ENCODE measurements at regions not wholly inside any gene's neighbourhood (a gene's known extent, or its start where the extent isn't known, plus 50 kb on each side); places are given as distances from the start of the nearest gene placed in this dataset.
A peak's percentile ranks its signal among the peaks of the same experiment; 100 is the strongest.

GRCh38 chr12:53806721-53807120 is 54.9 kb upstream of the CISTR start:
- ChIA-PET POLR2A (interaction anchor here (0.6 kb wide), 1 partner anchor 413 kb away, joined by 3 read pairs; no protein-coding TSS in a partner anchor), CTCF (interaction anchor here (1.0 to 3.1 kb wide), 6 partner anchors 15 to 395 kb away, joined by 3 to 13 read pairs (median 4); no protein-coding TSS in a partner anchor)
- H3K4me3 ChIP-seq (ENCODE audit: low read depth, low read length) = no peak overlapping the region
- H3K27me3 ChIP-seq (ENCODE audit: control insufficient read depth, insufficient read depth, low read length) = peaks cover 9% of the 10 kb centered on the region
- DNase-seq (ENCODE audit: low read depth, low spot score) = peak; percentile 37
- H3K9me3 ChIP-seq (ENCODE audit: control insufficient read depth, insufficient read depth, low read length) = peaks cover 3% of the 10 kb centered on the region; the same call in 1 of the 2 replicates
- H3K27ac ChIP-seq (ENCODE audit: low read depth, low read length) = peak overlapping the region; percentile 31
- TF ChIP-seq, protein P1, sequence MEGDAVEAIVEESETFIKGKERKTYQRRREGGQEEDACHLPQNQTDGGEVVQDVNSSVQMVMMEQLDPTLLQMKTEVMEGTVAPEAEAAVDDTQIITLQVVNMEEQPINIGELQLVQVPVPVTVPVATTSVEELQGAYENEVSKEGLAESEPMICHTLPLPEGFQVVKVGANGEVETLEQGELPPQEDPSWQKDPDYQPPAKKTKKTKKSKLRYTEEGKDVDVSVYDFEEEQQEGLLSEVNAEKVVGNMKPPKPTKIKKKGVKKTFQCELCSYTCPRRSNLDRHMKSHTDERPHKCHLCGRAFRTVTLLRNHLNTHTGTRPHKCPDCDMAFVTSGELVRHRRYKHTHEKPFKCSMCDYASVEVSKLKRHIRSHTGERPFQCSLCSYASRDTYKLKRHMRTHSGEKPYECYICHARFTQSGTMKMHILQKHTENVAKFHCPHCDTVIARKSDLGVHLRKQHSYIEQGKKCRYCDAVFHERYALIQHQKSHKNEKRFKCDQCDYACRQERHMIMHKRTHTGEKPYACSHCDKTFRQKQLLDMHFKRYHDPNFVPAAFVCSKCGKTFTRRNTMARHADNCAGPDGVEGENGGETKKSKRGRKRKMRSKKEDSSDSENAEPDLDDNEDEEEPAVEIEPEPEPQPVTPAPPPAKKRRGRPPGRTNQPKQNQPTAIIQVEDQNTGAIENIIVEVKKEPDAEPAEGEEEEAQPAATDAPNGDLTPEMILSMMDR (IDR thresholded peaks at IDR 0.05; ENCODE audit: low read depth, low read length) = no peak

GRCh38 chr12:53807322-53807860 is 55.6 kb upstream of the CISTR start:
- Histone ChIP-seq H3K27me3 (ENCODE audit: control insufficient read depth, insufficient read depth, low read length) (peaks cover 11% of the 10 kb centered on the region), H3K4me3 (ENCODE audit: low read depth, low read length) (no peak overlapping the region), H3K27ac (ENCODE audit: low read depth, low read length) (no peak overlapping the region), H3K9me3 (ENCODE audit: control insufficient read depth, insufficient read depth, low read length) (peaks cover 3% of the 10 kb centered on the region; the same call in 1 of the 2 replicates)
- ChIA-PET CTCF (interaction anchor here (3.1 kb wide), 1 partner anchor 61 kb away, joined by 13 read pairs; no protein-coding TSS in a partner anchor), POLR2A (interaction anchor here (0.6 kb wide), 1 partner anchor 412 kb away, joined by 3 read pairs; no protein-coding TSS in a partner anchor)
- no peak for DNase-seq (ENCODE audit: low read depth, low spot score)
- TF ChIP-seq, protein P1 (IDR thresholded peaks at IDR 0.05; ENCODE audit: low read depth, low read length) = no peak

- peaks cover 14% of the 10 kb centered on the region for H3K27me3 ChIP-seq (ENCODE audit: control insufficient read depth, insufficient read depth, low read length)
- TF ChIP-seq, protein P1 (IDR thresholded peaks at IDR 0.05; ENCODE audit: low read depth, low read length) = no peak
- DNase-seq (ENCODE audit: low read depth, low spot score) = no peak
- H3K27ac ChIP-seq (ENCODE audit: low read depth, low read length) = no peak overlapping the region
- POLR2A ChIA-PET = no interaction called here
- H3K4me3 ChIP-seq (ENCODE audit: low read depth, low read length) = no peak overlapping the region
- peaks cover 3% of the 10 kb centered on the region; the same call in 1 of the 2 replicates for H3K9me3 ChIP-seq (ENCODE audit: control insufficient read depth, insufficient read depth, low read length)
- CTCF ChIA-PET = no interaction called here
Measured at GRCh38 chr12:53808023-53808705, 56.4 kb upstream of the CISTR start.

GRCh38 chr12:53809005-53809404 is 57.2 kb upstream of the CISTR start:
- Histone ChIP-seq H3K9me3 (ENCODE audit: control insufficient read depth, insufficient read depth, low read length) (peaks cover 3% of the 10 kb centered on the region; the same call in 1 of the 2 replicates), H3K27me3 (ENCODE audit: control insufficient read depth, insufficient read depth, low read length) (peaks cover 19% of the 10 kb centered on the region), H3K27ac (ENCODE audit: low read depth, low read length) (no peak overlapping the region), H3K4me3 (ENCODE audit: low read depth, low read length) (no peak overlapping the region)
- CTCF ChIA-PET = no interaction called here
- TF ChIP-seq, protein P1 (IDR thresholded peaks at IDR 0.05; ENCODE audit: low read depth, low read length) = no peak
- no peak for DNase-seq (ENCODE audit: low read depth, low spot score)
- POLR2A ChIA-PET = no interaction called here

- Histone ChIP-seq H3K27me3 (ENCODE audit: control insufficient read depth, insufficient read depth, low read length) (peaks cover 21% of the 10 kb centered on the region), H3K9me3 (ENCODE audit: control insufficient read depth, insufficient read depth, low read length) (peaks cover 3% of the 10 kb centered on the region; the same call in 1 of the 2 replicates), H3K27ac (ENCODE audit: low read depth, low read length) (no peak overlapping the region), H3K4me3 (ENCODE audit: low read depth, low read length) (no peak overlapping the region)
- POLR2A ChIA-PET = no interaction called here
- no peak for DNase-seq (ENCODE audit: low read depth, low spot score)
- CTCF ChIA-PET = no interaction called here
- TF ChIP-seq, protein P1 (IDR thresholded peaks at IDR 0.05; ENCODE audit: low read depth, low read length) = no peak
Measured at GRCh38 chr12:53810950-53811349, 59.2 kb upstream of the CISTR start.
